ENCODE measurements at regions not wholly inside any gene's neighbourhood (a gene's known extent, or its start where the extent isn't known, plus 50 kb on each side); places are given as distances from the start of the nearest gene placed in this dataset.

- no peaks in the 10 kb centered on the region for H3K27me3 ChIP-seq (ENCODE audit: insufficient read depth, low read depth, severe bottlenecking)
- no peak overlapping the region for H3K4me3 ChIP-seq (ENCODE audit: low read depth, low read length)
- no peak for DNase-seq
- no peak overlapping the region for H3K27ac ChIP-seq
- H3K9me3 ChIP-seq (ENCODE audit: severe bottlenecking): peaks cover 7% of the 10 kb centered on the region
- no peak for TF ChIP-seq CTCF (IDR thresholded peaks at IDR 0.05; ENCODE audit: low read depth, low read length)
- H3K36me3 ChIP-seq: no peaks in the 10 kb centered on the region
Observed at GRCh38 chr4:7128644-7129043, 60.8 kb upstream of the GRPEL1 start.

DNA sequence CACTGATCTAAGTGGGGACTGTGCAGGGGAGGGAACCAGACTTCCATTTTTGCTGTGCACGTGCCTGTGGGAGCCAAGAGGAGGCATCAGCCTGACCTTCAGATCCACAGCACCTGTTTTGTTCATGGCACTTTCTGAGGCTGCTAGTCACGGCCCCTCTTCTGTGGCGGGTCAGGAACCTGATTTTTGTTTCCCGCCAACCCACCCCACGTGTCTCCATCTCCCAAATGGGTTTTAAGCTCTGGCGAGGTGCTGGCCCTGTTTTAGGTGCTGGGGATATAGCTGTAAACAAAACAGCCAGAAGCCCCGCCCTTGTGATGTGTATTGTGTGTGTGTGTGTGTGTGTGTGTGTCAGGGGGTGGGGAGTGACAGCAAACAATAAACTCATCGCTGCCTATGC lies 60.4 kb upstream of the GRPEL1 start:
- TF ChIP-seq CTCF (IDR thresholded peaks at IDR 0.05; ENCODE audit: low read depth, low read length): no peak
- H3K9me3 ChIP-seq (ENCODE audit: severe bottlenecking): peaks cover 5% of the 10 kb centered on the region
- H3K4me3 ChIP-seq (ENCODE audit: low read depth, low read length): no peak overlapping the region
- H3K36me3 ChIP-seq: no peaks in the 10 kb centered on the region
- H3K27me3 ChIP-seq (ENCODE audit: insufficient read depth, low read depth, severe bottlenecking): no peaks in the 10 kb centered on the region
- no peak overlapping the region for H3K27ac ChIP-seq
- DNase-seq: no peak

DNA sequence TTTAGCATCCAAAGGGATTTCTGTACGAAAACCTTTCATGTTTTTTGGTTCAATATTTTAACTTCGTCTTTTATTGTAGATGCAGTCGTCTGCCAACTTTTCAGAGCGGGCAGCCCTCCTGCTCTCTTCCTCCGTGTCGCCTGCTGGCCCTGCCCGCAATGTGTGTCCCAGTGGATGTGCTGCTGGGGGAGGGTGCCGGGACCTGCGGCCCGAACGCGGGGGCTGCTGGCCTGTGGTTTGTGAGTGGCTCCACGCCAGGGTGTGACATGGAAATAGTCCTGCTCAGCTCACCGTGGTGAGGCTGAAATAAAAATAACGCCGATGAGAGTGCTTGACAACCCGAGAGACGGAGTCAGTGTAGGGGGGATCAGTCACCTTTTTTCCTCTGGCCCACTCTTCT lies 59.7 kb upstream of the GRPEL1 start:
- no peak for TF ChIP-seq CTCF (IDR thresholded peaks at IDR 0.05; ENCODE audit: low read depth, low read length)
- H3K4me3 ChIP-seq (ENCODE audit: low read depth, low read length): no peak overlapping the region
- H3K27ac ChIP-seq: no peak overlapping the region
- H3K9me3 ChIP-seq (ENCODE audit: severe bottlenecking): no peaks in the 10 kb centered on the region
- no peaks in the 10 kb centered on the region for H3K36me3 ChIP-seq
- no peak for DNase-seq
- H3K27me3 ChIP-seq (ENCODE audit: insufficient read depth, low read depth, severe bottlenecking): no peaks in the 10 kb centered on the region

DNA sequence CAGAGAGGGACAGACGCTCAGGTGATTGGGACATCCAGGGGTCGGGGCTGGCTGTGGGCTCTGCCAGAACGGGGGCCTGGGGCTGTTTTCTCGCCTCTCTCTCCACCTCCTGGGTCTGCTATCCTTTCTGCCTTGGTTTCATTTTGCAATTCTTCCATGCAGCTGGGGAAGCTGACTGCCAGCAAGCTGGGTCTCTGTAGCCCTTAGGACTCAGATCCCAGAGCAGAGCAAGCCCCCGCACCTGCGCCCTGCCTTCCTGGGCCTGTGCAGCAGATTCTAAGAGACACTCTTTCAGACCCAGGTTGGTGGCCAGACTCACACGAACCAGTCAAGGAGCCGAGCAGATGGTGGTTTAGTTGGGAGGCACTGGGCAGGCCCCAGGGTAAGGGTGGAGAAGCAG lies 59.1 kb upstream of the GRPEL1 start:
- DNase-seq: no peak
- no peak overlapping the region for H3K27ac ChIP-seq
- no peaks in the 10 kb centered on the region for H3K9me3 ChIP-seq (ENCODE audit: severe bottlenecking)
- no peak for TF ChIP-seq CTCF (IDR thresholded peaks at IDR 0.05; ENCODE audit: low read depth, low read length)
- H3K4me3 ChIP-seq (ENCODE audit: low read depth, low read length): no peak overlapping the region
- no peaks in the 10 kb centered on the region for H3K36me3 ChIP-seq
- no peaks in the 10 kb centered on the region for H3K27me3 ChIP-seq (ENCODE audit: insufficient read depth, low read depth, severe bottlenecking)

DNA sequence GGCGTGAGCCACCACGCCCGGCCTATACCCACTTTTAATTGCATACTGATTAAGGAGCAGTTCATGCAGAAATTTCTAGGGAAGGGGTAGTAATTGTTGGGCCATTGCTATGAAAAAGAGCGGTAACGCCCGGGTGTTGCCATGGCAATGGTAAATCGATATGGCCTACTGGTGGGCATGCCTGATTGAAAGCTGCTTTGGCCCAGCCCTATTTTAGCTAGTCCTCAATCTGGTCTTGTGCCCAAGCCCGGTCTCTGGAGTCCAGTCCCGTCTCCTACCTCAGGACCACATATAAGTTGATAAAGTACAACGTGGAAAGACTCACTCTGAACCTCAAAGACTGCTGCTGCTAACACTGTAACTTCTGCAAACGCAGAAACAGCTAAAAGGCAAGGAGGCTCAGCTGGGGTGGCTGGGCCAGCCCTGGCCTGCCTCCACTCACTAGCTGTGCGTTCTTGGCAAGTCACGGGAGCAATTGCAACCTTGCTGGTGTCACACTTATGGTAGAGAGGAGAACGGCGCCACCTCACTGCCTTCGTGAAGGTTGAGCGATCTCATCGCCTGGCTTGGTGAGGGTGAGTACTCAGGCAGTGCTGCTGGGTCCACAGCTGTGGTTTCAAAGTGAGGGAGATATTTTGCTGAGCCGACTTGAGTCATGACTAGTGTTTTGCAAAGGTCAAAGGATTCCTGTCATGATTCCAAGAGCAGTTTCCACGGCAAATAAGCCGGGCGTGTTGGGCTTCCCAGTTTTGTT lies 57.0 kb upstream of the GRPEL1 start:
- H3K27me3 ChIP-seq (ENCODE audit: insufficient read depth, low read depth, severe bottlenecking): no peaks in the 10 kb centered on the region
- DNase-seq: no peak
- H3K36me3 ChIP-seq: no peaks in the 10 kb centered on the region
- no peak overlapping the region for H3K27ac ChIP-seq
- no peaks in the 10 kb centered on the region for H3K9me3 ChIP-seq (ENCODE audit: severe bottlenecking)
- no peak overlapping the region for H3K4me3 ChIP-seq (ENCODE audit: low read depth, low read length)
- peak; percentile 51 for TF ChIP-seq CTCF (IDR thresholded peaks at IDR 0.05; ENCODE audit: low read depth, low read length)
